ENCODE measurements at regions not wholly inside any gene's neighbourhood (a gene's known extent, or its start where the extent isn't known, plus 50 kb on each side); places are given as distances from the start of the nearest gene placed in this dataset.

DNA sequence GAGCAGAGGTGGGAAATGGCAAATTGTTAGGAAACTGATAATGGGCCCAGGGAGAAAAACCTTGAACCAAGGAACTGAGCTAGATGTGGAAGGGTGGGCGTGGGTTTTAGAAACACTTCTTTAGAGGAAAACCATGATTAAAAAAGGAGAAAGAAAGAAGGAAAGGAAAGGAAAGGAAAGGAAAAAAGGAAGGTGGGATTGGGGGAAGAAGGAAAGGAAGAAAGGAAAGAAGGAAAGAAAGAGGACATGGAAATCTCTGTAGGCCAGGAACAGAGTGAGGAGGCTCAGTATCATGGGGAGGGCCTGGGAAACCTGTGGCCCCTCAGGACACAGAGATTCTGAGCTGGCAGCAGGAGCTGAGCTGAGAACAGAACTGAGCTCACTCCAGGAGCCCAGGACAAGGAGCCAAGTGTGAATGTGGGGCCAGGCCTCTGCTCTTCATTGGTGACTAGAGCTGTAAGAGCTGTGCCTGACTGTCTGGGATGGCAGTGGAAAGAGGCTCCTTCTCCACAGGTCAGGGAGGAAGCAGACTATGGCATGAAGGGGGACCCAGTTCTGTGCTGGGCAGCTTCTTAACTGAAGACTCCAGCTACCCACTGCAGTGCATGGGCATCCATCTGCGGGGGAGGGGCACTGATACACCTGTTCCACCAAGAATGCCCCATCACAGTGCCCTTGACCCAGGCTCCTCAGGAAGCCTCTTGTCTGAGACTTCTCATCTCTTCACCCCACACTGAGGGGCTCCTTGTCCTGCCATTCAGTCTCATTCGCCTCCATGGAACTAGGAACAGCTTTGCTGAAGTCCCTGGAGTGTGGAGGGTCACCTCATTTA, 116.1 kb upstream of the BACH2 start:
- Mint-ChIP-seq H3K27me3 (peaks cover 3% of the 10 kb centered on the region), H3K36me3 (peaks cover 9% of the 10 kb centered on the region), H3K9me3 (ENCODE audit: low read depth) (no peaks in the 10 kb centered on the region), H3K4me3 (peak overlapping the region; percentile 72), H3K27ac (peak overlapping the region; percentile 97), H3K4me1 (peaks cover 76% of the 10 kb centered on the region)
- ATAC-seq (no peak), DNase-seq (no peak)
- CTCF ChIA-PET, result interaction anchor here (0.6 to 7.4 kb wide), 9 partner anchors 11 to 460 kb away, joined by 3 to 82 read pairs (median 5); no protein-coding TSS in a partner anchor

DNA sequence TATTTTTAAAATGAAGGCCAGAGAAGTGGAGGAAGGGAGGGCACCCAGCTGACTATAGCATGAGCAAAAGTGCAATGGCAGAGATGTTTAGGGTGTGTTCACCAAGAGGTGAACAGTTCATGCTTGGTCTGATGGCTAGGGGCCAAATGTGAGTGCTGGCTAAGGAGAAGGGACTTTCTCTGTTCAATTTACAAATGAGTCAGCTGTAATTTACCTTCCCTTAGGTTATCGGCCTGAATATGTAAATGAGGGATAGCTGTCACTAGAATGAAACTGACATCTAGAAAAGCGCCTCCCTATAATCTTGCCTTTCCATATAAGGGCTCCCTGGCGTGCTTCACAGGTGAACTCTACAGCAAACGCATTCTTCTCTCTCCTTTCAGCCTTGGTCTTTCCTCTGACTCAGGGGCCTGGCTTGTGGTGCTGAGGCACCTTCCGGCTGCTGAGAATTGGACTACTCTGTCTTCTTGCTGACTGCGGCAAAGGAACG, 114.7 kb upstream of the BACH2 start:
- Mint-ChIP-seq H3K9me3 (ENCODE audit: low read depth) (no peaks in the 10 kb centered on the region), H3K4me3 (no peak overlapping the region), H3K4me1 (peaks cover 76% of the 10 kb centered on the region), H3K27ac (peak overlapping the region; percentile 97), H3K27me3 (peaks cover 3% of the 10 kb centered on the region), H3K36me3 (peaks cover 15% of the 10 kb centered on the region)
- CTCF ChIA-PET, result interaction anchor here (1.0 to 7.4 kb wide), 10 partner anchors 11 to 136 kb away, joined by 3 to 82 read pairs (median 7); no protein-coding TSS in a partner anchor
- DNase-seq (peak; percentile 88), ATAC-seq (peak; percentile 73)

DNA sequence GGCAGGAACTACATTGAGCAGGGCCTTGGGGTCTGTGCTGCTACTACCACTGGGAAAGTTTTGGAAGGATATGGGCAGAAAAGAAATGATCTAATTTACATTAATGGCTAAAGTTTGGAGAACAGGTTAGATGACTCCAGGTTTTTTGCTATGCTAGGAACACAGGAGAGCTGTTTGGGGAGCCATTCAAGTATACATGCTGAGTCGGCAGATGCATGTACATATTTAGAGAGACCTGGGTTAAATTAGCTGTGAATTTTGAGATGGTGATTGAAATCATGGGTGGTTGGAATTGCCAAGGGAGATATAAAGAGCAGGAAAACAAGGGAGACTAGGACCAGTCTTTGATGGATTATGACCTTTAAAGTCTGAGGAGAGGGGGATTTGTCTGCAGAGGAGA, 113.1 kb upstream of the BACH2 start:
- CTCF ChIA-PET, result interaction anchor here (0.8 to 7.4 kb wide), 6 partner anchors 9 to 469 kb away, joined by 3 to 82 read pairs (median 6); no protein-coding TSS in a partner anchor
- DNase-seq (no peak), ATAC-seq (no peak)
- Mint-ChIP-seq H3K4me3 (no peak overlapping the region), H3K36me3 (peaks cover 19% of the 10 kb centered on the region), H3K27me3 (peaks cover 3% of the 10 kb centered on the region), H3K27ac (peak overlapping the region; percentile 8), H3K9me3 (ENCODE audit: low read depth) (no peaks in the 10 kb centered on the region), H3K4me1 (peaks cover 73% of the 10 kb centered on the region)

DNA sequence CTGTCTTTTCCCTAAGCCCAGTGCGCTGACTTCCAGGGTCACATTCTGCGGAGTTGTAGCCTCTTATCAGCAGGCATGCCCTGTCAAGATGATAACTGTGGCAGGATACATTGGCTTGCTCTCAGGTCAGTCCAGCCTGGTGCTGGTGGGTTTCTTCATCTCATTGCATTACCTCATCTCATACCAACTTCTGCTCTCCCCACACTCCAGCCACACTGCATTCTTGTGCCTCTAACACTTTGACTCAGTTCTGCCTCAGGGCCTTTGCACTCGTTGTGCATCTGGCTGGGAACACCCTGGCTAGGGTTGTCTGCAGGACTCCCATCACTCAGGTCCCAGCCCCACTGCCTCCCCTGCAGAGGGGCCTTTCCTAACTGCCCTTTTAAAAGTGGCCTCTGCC, 110.3 kb upstream of the BACH2 start:
- peaks cover 17% of the 10 kb centered on the region for H3K36me3 Mint-ChIP-seq
- CTCF ChIA-PET, result interaction anchor here (1.2 to 1.4 kb wide), 5 partner anchors 8 to 72 kb away, joined by 3 to 8 read pairs (median 3); no protein-coding TSS in a partner anchor
- peak overlapping the region; percentile 77 for H3K27ac Mint-ChIP-seq
- peaks cover 71% of the 10 kb centered on the region for H3K4me1 Mint-ChIP-seq
- H3K27me3 Mint-ChIP-seq, result no peaks in the 10 kb centered on the region
- DNase-seq, result no peak
- ATAC-seq, result no peak
- no peaks in the 10 kb centered on the region for H3K9me3 Mint-ChIP-seq (ENCODE audit: low read depth)
- H3K4me3 Mint-ChIP-seq, result no peak overlapping the region

DNA sequence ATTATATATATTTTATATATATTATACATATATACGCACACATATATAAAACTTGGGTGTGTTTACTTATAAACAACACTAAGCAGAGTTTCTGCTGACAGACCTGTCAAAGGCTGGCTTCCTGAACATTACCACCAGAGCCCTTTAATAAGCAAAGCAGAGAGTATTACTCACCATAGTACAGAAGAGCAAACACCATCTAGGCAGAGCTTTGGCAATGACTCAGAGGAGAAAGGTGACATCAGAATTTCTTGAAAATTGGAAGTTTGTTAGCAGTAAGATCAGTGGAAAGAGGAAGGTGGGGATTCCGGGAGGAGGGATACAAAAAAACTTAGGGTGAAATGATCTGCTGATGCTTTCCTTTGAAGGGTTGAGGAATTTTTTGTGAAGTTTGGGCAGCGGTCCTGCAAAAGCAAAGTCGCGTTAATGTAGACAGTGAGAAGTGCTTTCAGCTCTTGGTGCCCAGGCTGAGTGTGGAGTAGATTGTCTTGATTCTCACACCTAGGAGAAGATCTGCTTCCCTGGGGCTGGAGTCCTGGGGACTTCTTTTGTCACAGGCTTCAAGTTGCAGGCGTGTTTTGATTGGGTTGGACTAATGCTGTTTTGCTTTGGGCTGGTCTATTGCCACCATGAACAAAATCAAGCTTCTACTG, 109.6 kb upstream of the BACH2 start:
- H3K27me3 Mint-ChIP-seq, result no peaks in the 10 kb centered on the region
- no peak overlapping the region for H3K4me3 Mint-ChIP-seq
- peaks cover 18% of the 10 kb centered on the region for H3K36me3 Mint-ChIP-seq

DNA sequence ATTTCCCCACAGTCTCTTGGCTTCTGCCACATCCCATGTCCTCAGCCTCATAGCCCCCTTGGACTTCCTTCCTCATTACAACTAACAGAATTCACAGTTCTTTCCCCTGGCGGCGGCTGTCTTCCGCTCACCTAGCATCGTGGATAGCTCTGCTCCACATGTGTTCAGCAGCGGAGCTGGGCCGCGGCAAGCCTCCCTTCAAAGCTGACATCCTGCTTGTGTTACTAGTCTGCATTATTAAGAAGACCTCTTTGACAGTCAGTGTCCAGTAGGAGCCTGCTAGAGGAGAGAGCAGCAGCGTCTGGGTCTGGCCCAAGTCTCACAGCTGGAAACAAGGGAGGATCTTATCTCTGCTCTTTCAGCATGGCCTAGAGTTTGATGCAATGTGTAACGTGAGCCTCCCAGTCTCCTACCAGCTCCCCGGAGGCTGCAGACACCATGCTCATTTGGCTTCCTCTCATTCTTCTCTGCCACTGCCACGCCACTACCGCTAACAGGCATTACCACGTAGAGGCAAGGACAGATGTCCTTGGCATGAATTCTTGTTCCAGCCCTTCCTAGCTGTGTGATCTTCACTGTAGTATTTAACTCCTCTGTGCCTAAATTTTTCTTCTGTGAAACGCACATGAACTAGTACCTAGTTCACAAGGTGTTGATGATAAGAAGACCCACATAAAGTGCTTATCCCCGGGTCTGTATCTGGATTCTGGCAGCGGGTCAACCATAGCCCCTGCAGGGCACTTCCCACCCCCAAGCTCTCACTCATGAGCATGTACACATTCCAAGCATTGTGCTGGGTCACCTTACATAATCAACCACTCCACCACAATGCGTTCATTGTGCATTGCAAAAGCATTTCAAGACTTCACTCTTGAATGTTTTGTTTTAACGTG, 107.1 kb upstream of the BACH2 start:
- no peaks in the 10 kb centered on the region for H3K9me3 Mint-ChIP-seq (ENCODE audit: low read depth)
- peaks cover 77% of the 10 kb centered on the region for H3K4me1 Mint-ChIP-seq
- H3K27ac Mint-ChIP-seq, result peak overlapping the region; percentile 77
- ATAC-seq, result no peak
- DNase-seq, result no peak
- CTCF ChIA-PET, result interaction anchor here (0.8 to 8.4 kb wide), 7 partner anchors 9 to 320 kb away, joined by 3 to 71 read pairs (median 6); no protein-coding TSS in a partner anchor
- no peaks in the 10 kb centered on the region for H3K27me3 Mint-ChIP-seq
- peaks cover 14% of the 10 kb centered on the region for H3K36me3 Mint-ChIP-seq
- H3K4me3 Mint-ChIP-seq, result no peak overlapping the region

More for the DNA sequence above, 109.6 kb upstream of the BACH2 start:
- Mint-ChIP-seq H3K27ac (peak overlapping the region; percentile 77), H3K4me1 (peaks cover 70% of the 10 kb centered on the region), H3K9me3 (ENCODE audit: low read depth) (no peaks in the 10 kb centered on the region)
- CTCF ChIA-PET, result interaction anchor here (1.4 to 1.5 kb wide), 3 partner anchors 9 to 49 kb away, joined by 6 to 8 read pairs (median 7); no protein-coding TSS in a partner anchor
- peak; percentile 65 for DNase-seq
- ATAC-seq, result peak; percentile 74

DNA sequence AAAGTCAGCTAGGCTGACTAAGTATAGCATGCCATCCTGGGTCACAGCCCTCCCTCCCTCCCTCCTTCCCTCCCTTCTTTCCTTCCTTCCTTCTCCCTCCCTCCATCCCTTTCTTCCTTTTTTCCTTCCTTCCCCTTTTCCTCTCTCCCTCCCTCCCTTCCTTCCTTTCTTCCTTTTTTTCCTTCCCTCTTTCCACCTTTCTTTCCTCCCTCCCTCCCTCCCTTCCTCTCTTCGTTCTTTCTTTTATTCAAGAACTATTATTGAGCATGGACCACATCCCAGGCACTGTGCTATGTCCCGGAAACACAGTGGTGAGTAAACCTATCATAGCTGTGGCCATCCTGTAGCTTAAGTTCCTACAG, 106.2 kb upstream of the BACH2 start:
- H3K4me3 Mint-ChIP-seq, result peak overlapping the region; percentile 6

DNA sequence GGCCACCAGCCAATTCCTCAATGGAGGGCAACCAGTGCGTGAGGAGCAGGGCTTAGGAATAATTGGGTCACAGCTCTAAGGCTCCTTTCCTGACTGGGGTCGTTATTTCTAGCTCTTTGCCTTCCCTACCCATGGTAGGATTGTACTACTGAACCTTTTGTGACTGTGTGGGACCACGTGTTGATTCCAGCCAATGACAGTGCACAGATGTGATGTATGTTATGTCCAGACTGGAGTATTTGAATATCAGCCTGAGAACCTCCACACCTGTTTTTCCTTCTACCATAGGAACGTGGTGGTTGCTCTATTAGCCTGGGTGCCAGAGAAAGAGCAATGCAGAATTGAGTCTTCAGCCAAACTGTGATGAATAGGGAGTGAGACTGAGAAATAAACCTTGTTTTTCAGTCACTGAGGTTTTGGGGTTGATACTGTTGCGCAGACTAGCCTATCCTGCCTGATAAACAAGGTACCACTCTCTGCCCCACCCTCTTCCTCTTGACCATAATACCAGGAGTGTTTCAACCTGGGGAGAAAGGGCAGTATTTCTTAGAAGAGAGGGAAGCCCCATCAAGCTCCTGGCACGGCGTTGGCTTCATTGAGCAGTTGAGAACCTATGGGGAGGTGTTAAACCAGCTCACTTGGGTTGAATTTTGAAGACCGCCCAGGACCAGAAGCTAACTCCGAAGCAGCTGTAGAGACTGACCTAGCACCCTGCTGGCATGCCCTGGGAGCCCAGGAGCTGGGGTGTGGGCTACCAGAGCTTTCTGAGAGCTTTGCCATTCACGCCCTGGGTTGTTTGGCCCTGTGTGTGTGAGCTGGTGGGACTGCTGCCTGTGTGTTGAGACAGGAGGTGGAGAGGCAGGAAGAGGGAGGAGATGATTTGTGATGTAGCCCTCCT, 105.5 kb upstream of the BACH2 start:
- Mint-ChIP-seq H3K27ac (peak overlapping the region; percentile 77), H3K4me3 (no peak overlapping the region), H3K27me3 (no peaks in the 10 kb centered on the region), H3K4me1 (peaks cover 91% of the 10 kb centered on the region), H3K9me3 (ENCODE audit: low read depth) (no peaks in the 10 kb centered on the region), H3K36me3 (peaks cover 10% of the 10 kb centered on the region)
- DNase-seq (peak; percentile 81), ATAC-seq (peak; percentile 63)
- CTCF ChIA-PET, result interaction anchor here (0.7 to 8.4 kb wide), 11 partner anchors 9 to 318 kb away, joined by 3 to 71 read pairs (median 6); no protein-coding TSS in a partner anchor

More for the DNA sequence above, 106.2 kb upstream of the BACH2 start:
- Mint-ChIP-seq H3K27ac (peak overlapping the region; percentile 77), H3K4me1 (peaks cover 87% of the 10 kb centered on the region), H3K27me3 (no peaks in the 10 kb centered on the region), H3K36me3 (peaks cover 14% of the 10 kb centered on the region), H3K9me3 (ENCODE audit: low read depth) (no peaks in the 10 kb centered on the region)
- ATAC-seq (no peak), DNase-seq (no peak)
- CTCF ChIA-PET, result interaction anchor here (0.7 to 8.4 kb wide), 11 partner anchors 10 to 319 kb away, joined by 3 to 71 read pairs (median 6); no protein-coding TSS in a partner anchor

DNA sequence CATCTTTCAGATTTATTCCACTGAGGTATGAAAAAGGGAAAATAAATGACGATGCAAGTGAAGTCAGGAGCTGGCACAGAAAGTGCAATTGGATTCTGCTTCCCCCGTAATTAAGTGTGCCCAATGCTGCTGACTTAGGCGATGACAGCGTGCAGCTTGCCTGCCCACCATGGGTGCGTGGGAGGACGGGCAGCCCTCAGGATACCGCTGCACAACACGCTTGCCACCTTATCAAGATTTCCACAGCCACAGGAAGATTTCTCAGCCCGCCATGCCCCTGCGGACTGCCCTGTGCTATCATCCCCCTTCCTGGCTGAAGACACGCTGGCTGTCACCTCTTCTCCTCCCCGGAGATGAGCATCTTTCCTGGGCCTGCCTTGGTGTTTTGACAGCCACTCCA, 103.3 kb upstream of the BACH2 start:
- DNase-seq, result no peak
- Mint-ChIP-seq H3K27me3 (peaks cover 4% of the 10 kb centered on the region), H3K9me3 (ENCODE audit: low read depth) (no peaks in the 10 kb centered on the region), H3K27ac (peak overlapping the region; percentile 14), H3K4me3 (no peak overlapping the region), H3K4me1 (peaks cover 92% of the 10 kb centered on the region), H3K36me3 (peaks cover 5% of the 10 kb centered on the region)
- ATAC-seq, result no peak
- CTCF ChIA-PET, result interaction anchor here (0.9 to 8.4 kb wide), 12 partner anchors 13 to 115 kb away, joined by 3 to 71 read pairs (median 12); no protein-coding TSS in a partner anchor

DNA sequence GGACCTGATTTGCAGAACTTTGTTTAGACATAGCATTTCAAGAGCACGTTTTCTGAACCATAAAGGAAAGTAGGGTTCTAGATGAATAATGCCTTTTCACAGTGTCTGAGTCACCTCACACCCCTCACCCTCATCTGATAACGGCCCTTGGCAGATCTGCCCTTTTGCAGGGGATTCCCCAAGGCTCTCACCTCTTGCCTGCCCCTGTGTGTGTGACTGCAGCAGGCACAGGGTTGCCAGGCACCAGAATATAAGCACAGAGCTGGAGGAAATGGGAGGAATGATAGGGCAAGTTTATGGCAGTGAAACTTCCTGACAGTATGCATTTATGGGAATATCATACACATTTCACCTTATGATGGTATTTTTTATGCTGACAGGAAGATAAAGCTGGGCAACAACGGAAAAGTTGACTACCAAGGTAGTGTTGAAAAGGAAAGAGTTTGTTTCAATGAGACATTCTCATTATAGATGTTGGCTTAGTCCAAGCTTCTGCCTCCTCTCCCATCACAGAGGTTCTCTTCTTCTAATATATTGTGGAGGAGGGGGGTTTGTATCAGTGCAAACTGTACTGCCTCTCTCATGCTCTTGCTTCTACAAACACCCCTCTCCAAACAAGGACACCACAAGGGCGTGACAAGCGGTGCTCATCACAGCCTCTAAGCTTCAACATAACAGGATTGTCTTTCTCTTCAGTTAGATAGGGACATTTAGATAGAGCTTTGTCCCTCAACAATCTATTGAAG, 101.5 kb upstream of the BACH2 start:
- H3K27me3 Mint-ChIP-seq, result peaks cover 4% of the 10 kb centered on the region
- H3K36me3 Mint-ChIP-seq, result peaks cover 3% of the 10 kb centered on the region
- CTCF ChIA-PET, result interaction anchor here (0.8 to 8.4 kb wide), 18 partner anchors 14 to 458 kb away, joined by 3 to 71 read pairs (median 4); no protein-coding TSS in a partner anchor
- H3K27ac Mint-ChIP-seq, result peak overlapping the region; percentile 83
- DNase-seq, result peak; percentile 91
- peak; percentile 78 for ATAC-seq
- H3K4me3 Mint-ChIP-seq, result no peak overlapping the region
- H3K4me1 Mint-ChIP-seq, result peaks cover 93% of the 10 kb centered on the region
- no peaks in the 10 kb centered on the region for H3K9me3 Mint-ChIP-seq (ENCODE audit: low read depth)

DNA sequence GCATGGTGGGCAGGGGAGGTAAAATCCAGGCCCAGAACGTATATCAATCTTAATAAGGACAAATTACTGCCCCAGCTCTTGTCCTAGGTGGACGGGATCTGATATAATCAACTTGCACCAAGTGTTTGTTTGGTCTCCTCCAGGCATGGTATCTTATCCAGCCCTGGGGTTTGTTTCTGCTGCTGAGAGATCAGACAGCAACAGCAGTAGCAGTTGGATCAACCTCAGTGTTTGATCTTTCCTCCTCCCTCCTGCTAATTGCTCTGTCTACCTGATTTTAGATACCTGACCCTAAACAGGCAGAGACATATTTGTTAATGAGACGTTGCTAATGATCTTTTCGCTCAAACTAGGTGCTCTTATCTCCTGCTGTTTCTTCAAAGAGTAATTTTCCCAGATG, 100.4 kb upstream of the BACH2 start:
- no peak overlapping the region for H3K4me3 Mint-ChIP-seq
- peaks cover 87% of the 10 kb centered on the region for H3K4me1 Mint-ChIP-seq
- H3K9me3 Mint-ChIP-seq (ENCODE audit: low read depth), result no peaks in the 10 kb centered on the region
- CTCF ChIA-PET, result interaction anchor here (0.8 to 8.4 kb wide), 13 partner anchors 15 to 457 kb away, joined by 3 to 71 read pairs (median 4); no protein-coding TSS in a partner anchor
- H3K27ac Mint-ChIP-seq, result peak overlapping the region; percentile 83
- ATAC-seq (no peak), DNase-seq (no peak)
- H3K36me3 Mint-ChIP-seq, result peaks cover 3% of the 10 kb centered on the region
- peaks cover 4% of the 10 kb centered on the region for H3K27me3 Mint-ChIP-seq

Measured in activated CD8-positive, alpha-beta memory T cell treated with anti-CD3 and anti-CD28 coated beads, Interleukin-2, amount 10 ng/mL, durations not matched to agents 7 days and 5 days (primary cell).